Spleen (tissue), 11 donors: ENCODE measurements at regions not wholly inside any gene's neighbourhood (a gene's known extent, or its start where the extent isn't known, plus 50 kb on each side); places are given as distances from the start of the nearest gene placed in this dataset.
"Not testable (repeated sequence)": the region's sequence is repeated elsewhere in the genome, so short reads cannot be mapped to it uniquely, and the experiment has no call there.

Experiments
- DNase-seq: peaks from one replicate; pipeline ENCODE4 v3.0.0-alpha.2; 2020
- H3K27ac ChIP-seq, 8 donors: fragments of 200-600 bp; sonication (generic) in 7 of 8; 1 replicate in 4 of 8; 2 replicates in 4 of 8; pipeline versions ENCODE4 v1.5.0 to v1.8.0; 2016 to 2021; ENCODE audit warnings: inconsistent platforms in 4 of 8, mild to moderate bottlenecking in 4 of 8, moderate library complexity in 1 of 8
- H3K27me3 ChIP-seq, 7 donors: fragments of 200-600 bp; sonication (generic) in 6 of 7; replicated peaks in 1 of 7; 1 replicate in 4 of 7; 2 replicates in 3 of 7; pipeline versions ENCODE4 v1.5.0 to v1.8.0; 2016 to 2021; ENCODE audit warnings: inconsistent platforms in 3 of 7, mild to moderate bottlenecking in 1 of 7
- H3K36me3 ChIP-seq, 6 donors: fragments of 200-600 bp; sonication (generic) in 5 of 6; 1 replicate in 4 of 6; 2 replicates in 2 of 6; pipeline versions ENCODE4 v1.5.0 to v1.8.0; 2016 to 2021; ENCODE audit warnings: inconsistent platforms in 2 of 6
- H3K4me1 ChIP-seq, 6 donors: fragments of 200-600 bp; sonication (generic) in 5 of 6; 1 replicate in 3 of 6; 2 replicates in 3 of 6; pipeline versions ENCODE4 v1.5.0 to v1.8.0; 2016 to 2021; ENCODE audit warnings: inconsistent platforms in 3 of 6
- H3K4me3 ChIP-seq, 8 donors: fragments of 200-600 bp; sonication (generic) in 7 of 8; 1 replicate in 4 of 8; 2 replicates in 4 of 8; pipeline versions ENCODE4 v1.5.0 to v1.8.0; 2016 to 2021; ENCODE audit warnings: inconsistent platforms in 4 of 8, mild to moderate bottlenecking in 4 of 8, moderate library complexity in 2 of 8
- H3K9me3 ChIP-seq, 8 donors: fragments of 200-600 bp; sonication (generic) in 7 of 8; 1 replicate in 4 of 8; 2 replicates in 4 of 8; pipeline versions ENCODE4 v1.5.0 to v1.8.0; 2016 to 2021; ENCODE audit warnings: inconsistent platforms in 4 of 8
- POLR2A ChIP-seq, 3 donors: fragments of 450-650 bp; IDR thresholded peaks; one replicate each; pipeline ENCODE4 v1.5.1; 2017; ENCODE audit warnings: antibody characterized with exemption in 3 of 3, mild to moderate bottlenecking in 1 of 3
- POLR2AphosphoS5 ChIP-seq, 3 donors: sonication (generic); formaldehyde crosslinking; IDR thresholded peaks; one replicate each; pipeline ENCODE4 v1.5.1; 2017; ENCODE audit warnings: antibody characterized with exemption in 3 of 3
- WGBS, 5 donors: extraction: QIAGEN DNeasy Blood & Tissue Kit in 3 of 5; methylation state at CpG; one replicate each; pipeline versions ENCODE4 v1.1.5 to v1.1.7; 2013 to 2018; 5-methylcytosine and 5-hydroxymethylcytosine counted together
- intact Hi-C: fragments of 100-400 bp; cut with DNase I; formaldehyde crosslinking; loops from one replicate; pipeline ENCODE4 v1.15.0; 2023; ENCODE audit warnings: low total_unique reads
- TF ChIP-seq, protein P1 (sequence below), 11 experiments: fragments of 200-600 bp in 7 of 11; fragments of 450-650 bp in 4 of 11; sonication (generic) in 4 of 11; IDR thresholded peaks in 8 of 11; conservative IDR thresholded peaks in 3 of 11; 1 replicate in 7 of 11; 2 replicates in 4 of 11; pipeline versions ENCODE4 v1.4.0 to v1.8.0; 2016 to 2021; ENCODE audit warnings: antibody characterized with exemption in 11 of 11, inconsistent platforms in 4 of 11, mild to moderate bottlenecking in 1 of 11
- donor health status: healthy with polysubstance abuse.
- donor health status: DM: no; HTN: no; CAD: no; lungs with moderate emphysema.
- donor health status: DM: no; HTN: no; CAD: no.
- donor health status: Bipolar disorder and iron deficiency.
- donor health status: healthy.
- donor health status: DM: no; HTN: no; CAD: no.
- donor health status: DM: yes; HTN: yes; CAD: no.

DNA sequence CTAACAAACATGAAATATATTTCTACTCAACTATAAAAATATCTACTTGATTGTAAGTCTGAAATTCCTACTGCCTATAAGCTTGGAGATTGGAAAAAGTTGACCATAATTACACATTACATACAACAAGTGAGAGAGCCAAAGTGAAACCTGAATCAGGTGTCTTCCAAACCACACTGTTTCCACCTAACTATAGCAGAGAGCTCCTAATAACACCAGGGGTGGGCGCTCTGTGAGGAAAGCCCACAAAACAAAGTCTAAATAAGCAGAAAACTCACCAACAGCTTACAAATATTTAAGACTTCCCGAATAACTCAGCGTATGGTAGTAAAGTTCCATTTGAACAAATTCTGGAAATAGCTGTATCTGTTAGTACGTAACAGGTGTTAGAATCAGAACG is 119.9 kb downstream of the GPR37 start:
- TF ChIP-seq POLR2A (IDR thresholded peaks at IDR 0.05), result no peak
- TF ChIP-seq, protein P1, sequence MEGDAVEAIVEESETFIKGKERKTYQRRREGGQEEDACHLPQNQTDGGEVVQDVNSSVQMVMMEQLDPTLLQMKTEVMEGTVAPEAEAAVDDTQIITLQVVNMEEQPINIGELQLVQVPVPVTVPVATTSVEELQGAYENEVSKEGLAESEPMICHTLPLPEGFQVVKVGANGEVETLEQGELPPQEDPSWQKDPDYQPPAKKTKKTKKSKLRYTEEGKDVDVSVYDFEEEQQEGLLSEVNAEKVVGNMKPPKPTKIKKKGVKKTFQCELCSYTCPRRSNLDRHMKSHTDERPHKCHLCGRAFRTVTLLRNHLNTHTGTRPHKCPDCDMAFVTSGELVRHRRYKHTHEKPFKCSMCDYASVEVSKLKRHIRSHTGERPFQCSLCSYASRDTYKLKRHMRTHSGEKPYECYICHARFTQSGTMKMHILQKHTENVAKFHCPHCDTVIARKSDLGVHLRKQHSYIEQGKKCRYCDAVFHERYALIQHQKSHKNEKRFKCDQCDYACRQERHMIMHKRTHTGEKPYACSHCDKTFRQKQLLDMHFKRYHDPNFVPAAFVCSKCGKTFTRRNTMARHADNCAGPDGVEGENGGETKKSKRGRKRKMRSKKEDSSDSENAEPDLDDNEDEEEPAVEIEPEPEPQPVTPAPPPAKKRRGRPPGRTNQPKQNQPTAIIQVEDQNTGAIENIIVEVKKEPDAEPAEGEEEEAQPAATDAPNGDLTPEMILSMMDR (IDR thresholded peaks at IDR 0.05 in 8 of 11, conservative IDR thresholded peaks at IDR 0.05 in 3 of 11), result no peak
- TF ChIP-seq POLR2AphosphoS5 (IDR thresholded peaks at IDR 0.05), result no peak

DNA sequence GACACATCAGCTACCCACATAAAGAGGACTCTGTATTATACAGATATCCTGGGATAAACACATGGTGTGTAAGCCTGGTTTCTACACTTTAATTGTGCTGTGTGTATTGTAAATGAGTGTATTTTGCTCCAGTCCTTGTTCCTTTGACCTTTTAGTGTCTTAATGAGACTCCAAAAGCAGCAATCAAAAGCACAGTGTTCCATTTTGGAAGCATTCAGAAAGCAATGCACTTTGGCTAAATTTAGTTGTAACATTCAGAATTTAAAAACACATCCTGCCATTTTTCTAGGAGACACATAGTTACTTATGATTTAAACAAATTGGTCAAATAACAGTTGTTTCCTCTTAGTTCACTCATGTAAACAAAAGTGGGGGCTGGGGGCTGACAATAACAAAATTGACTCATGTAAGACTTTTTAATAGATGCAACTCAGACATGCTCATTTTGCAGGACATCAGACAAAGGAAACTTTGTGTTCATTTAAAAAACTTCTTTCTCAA is 122.2 kb downstream of the GPR37 start:
- no peak for TF ChIP-seq POLR2A (IDR thresholded peaks at IDR 0.05)
- no peak for TF ChIP-seq POLR2AphosphoS5 (IDR thresholded peaks at IDR 0.05)
- no peaks in the 10 kb centered on the region for H3K36me3 ChIP-seq
- H3K27ac ChIP-seq, result no peak overlapping the region
- H3K4me3 ChIP-seq, result no peak overlapping the region
- intact Hi-C loops, result no loop called here
- no peaks in the 10 kb centered on the region for H3K27me3 ChIP-seq
- no peaks in the 10 kb centered on the region for H3K9me3 ChIP-seq
- DNase-seq, result no peak
- H3K4me1 ChIP-seq, result no peaks in the 10 kb centered on the region

More for the DNA sequence above, 119.9 kb downstream of the GPR37 start:
- no peak for DNase-seq
- H3K27ac ChIP-seq, result no peak overlapping the region
- H3K36me3 ChIP-seq, result no peaks in the 10 kb centered on the region
- intact Hi-C loops, result no loop called here
- H3K9me3 ChIP-seq, result no peaks in the 10 kb centered on the region
- 83 to 95% (median 85%) methylated on average over 5 of the region's 5 CpGs for WGBS, 5 donors
- no peak overlapping the region for H3K4me3 ChIP-seq
- H3K27me3 ChIP-seq, result no peaks in the 10 kb centered on the region
- H3K4me1 ChIP-seq, result no peaks in the 10 kb centered on the region

DNA sequence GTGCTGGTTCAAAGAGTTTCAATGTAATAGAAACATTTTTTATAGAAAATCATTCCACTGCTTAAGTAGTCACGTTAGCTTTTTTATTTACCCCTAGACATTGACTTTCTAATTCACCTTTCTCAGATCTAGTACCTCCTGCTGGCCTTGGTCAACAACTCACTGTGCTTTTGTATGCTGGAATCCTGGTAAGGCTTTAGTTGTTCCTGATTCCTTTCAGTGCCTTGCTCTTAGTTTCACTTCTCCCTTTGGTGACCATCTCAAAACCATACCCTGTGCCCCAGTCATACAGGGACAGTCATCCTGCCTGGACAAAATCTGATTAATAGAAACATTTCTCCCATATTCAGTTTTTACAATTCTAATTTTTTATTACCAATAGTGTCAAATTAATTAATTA is 130.2 kb downstream of the GPR37 start:
- 30 to 50% (median 47%) methylated on average over 1 of the region's 1 CpG for WGBS, 5 donors
- intact Hi-C loops, result no loop called here
- DNase-seq, result no peak
- Histone ChIP-seq H3K9me3 (no peaks in the 10 kb centered on the region), H3K4me1 (no peaks in the 10 kb centered on the region), H3K27me3 (no peaks in the 10 kb centered on the region), H3K4me3 (no peak overlapping the region), H3K27ac (no peak overlapping the region), H3K36me3 (no peaks in the 10 kb centered on the region)
- no peak for TF ChIP-seq POLR2A (IDR thresholded peaks at IDR 0.05)

DNA sequence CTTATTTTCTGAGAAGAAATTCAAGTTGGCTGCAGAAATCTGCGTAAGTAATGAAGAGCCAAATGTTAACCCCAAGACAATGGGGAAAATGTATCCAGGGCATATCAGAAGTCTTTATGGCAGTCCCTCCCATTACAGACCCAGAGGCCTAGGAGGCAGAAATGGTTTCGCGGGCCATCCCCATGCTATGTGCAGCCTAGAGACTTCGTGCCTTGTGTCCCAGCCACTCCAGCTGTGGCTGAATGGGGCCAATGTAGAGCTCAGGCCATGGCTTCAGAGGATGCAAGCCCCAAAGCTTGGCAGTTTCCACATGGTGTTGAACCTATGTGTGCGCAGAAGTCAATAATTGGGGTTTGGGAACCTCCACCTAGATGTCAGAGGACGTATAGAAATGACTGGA is 131.9 kb downstream of the GPR37 start:
- no peak for DNase-seq
- no peaks in the 10 kb centered on the region for H3K36me3 ChIP-seq
- no peak overlapping the region for H3K4me3 ChIP-seq
- no peak overlapping the region for H3K27ac ChIP-seq
- TF ChIP-seq POLR2A (IDR thresholded peaks at IDR 0.05), result no peak
- TF ChIP-seq POLR2AphosphoS5 (IDR thresholded peaks at IDR 0.05), result no peak
- TF ChIP-seq, protein P1 (IDR thresholded peaks at IDR 0.05 in 8 of 11, conservative IDR thresholded peaks at IDR 0.05 in 3 of 11), result no peak
- intact Hi-C loops, result no loop called here
- H3K9me3 ChIP-seq, result no peaks in the 10 kb centered on the region
- H3K4me1 ChIP-seq, result no peaks in the 10 kb centered on the region
- no peaks in the 10 kb centered on the region for H3K27me3 ChIP-seq
- 75 to 91% (median 80%) methylated on average over 6 of the region's 6 CpGs for WGBS, 5 donors

DNA sequence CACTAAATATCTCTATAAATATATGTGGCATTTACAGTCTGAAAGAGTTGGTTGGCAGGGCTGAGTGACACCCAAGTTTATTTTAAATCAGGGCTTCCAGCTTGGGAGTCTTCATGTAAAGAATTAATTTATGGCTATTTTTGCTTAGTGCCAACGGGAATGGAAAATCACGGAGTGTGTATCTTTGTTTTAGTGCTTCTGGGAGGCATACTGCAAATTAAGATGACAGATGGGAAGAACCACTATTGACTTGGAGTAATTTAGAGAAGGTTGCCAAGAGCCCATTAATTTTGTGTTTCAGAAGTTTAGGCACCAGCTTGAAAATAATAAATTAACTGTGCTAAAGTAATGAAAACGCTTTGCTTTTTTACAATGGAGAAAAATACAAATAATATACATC is 135.2 kb downstream of the GPR37 start:
- no peaks in the 10 kb centered on the region for H3K4me1 ChIP-seq
- H3K27me3 ChIP-seq, result no peaks in the 10 kb centered on the region
- no peak overlapping the region for H3K27ac ChIP-seq
- no peak for DNase-seq
- H3K9me3 ChIP-seq, result peaks cover 0 to 7% (median 0%) of the 10 kb centered on the region in 8 donors
- 58 to 83% (median 80%) methylated on average over 3 of the region's 3 CpGs for WGBS, 5 donors
- no peak overlapping the region for H3K4me3 ChIP-seq
- intact Hi-C loops, result no loop called here
- no peak for TF ChIP-seq POLR2AphosphoS5 (IDR thresholded peaks at IDR 0.05)
- H3K36me3 ChIP-seq, result no peaks in the 10 kb centered on the region

DNA sequence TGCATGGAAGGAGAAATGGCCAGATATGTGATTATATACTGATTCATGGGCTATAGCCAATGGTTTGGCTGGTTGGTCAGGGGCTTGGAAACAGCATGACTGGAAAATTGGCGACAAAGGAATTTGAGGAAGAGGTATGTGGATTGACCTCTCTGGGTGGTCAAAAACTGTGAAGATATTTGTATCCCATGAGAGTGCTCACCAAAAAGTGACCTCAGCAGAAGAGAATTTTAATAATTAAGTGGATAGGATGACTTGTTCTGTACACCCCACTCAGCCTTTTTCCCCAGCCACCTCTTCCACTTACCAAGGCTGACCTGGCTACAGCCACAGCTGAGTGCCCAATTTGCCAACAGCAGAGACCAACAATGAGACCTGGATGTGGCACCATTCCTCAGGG is 146.7 kb downstream of the GPR37 start:
- WGBS, 5 donors, result 81 to 91% (median 88%) methylated on average over 1 of the region's 1 CpG
- Histone ChIP-seq H3K27me3 (no peaks in the 10 kb centered on the region), H3K4me3 (no peak overlapping the region), H3K9me3 (peaks cover 0 to 13% (median 3%) of the 10 kb centered on the region in 8 donors), H3K4me1 (no peaks in the 10 kb centered on the region), H3K27ac (no peak overlapping the region), H3K36me3 (no peaks in the 10 kb centered on the region)
- intact Hi-C loops, result no loop called here
- no peak for DNase-seq
- TF ChIP-seq POLR2AphosphoS5 (IDR thresholded peaks at IDR 0.05), result no peak
- no peak for TF ChIP-seq POLR2A (IDR thresholded peaks at IDR 0.05)
- TF ChIP-seq, protein P1 (IDR thresholded peaks at IDR 0.05 in 8 of 11, conservative IDR thresholded peaks at IDR 0.05 in 3 of 11), result no peak

DNA sequence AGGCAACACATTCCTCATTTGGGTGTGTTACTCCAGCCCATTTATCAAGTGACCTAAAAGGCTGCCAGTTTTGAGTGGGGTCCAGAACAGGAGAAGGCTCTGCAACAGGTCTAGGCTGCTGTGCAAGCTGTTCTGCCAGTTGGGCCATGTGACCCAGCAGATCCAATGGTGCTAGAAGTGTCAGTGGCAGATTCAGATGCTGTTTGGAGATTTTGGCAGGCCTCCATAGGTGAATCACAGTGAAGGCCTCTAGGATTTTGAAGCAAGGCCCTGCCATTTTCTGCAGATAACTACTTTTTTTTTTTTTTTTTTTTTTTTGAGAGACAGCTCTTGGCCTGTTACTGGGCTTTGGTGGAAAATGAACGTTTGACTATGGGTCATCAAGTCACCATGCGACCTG is 147.5 kb downstream of the GPR37 start:
- H3K27ac ChIP-seq, H3K36me3 ChIP-seq, H3K4me1 ChIP-seq, intact Hi-C loops, DNase-seq, H3K4me3 ChIP-seq, H3K27me3 ChIP-seq: not testable (repeated sequence)
- peaks cover 0 to 11% (median 3%) of the 10 kb centered on the region in 8 donors for H3K9me3 ChIP-seq
- 80 to 86% (median 83%) methylated on average over 2 of the region's 2 CpGs for WGBS, 5 donors
